GM18861 (cell line): ENCODE measurements at regions not wholly inside any gene's neighbourhood (a gene's known extent, or its start where the extent isn't known, plus 50 kb on each side); places are given as distances from the start of the nearest gene placed in this dataset.

Experiments
- ATAC-seq: cut with Tn5 transposase; IDR thresholded peaks from one replicate; pipeline ENCODE4 v1.9.1; 2021; ENCODE audit not compliant: unreplicated experiment

DNA sequence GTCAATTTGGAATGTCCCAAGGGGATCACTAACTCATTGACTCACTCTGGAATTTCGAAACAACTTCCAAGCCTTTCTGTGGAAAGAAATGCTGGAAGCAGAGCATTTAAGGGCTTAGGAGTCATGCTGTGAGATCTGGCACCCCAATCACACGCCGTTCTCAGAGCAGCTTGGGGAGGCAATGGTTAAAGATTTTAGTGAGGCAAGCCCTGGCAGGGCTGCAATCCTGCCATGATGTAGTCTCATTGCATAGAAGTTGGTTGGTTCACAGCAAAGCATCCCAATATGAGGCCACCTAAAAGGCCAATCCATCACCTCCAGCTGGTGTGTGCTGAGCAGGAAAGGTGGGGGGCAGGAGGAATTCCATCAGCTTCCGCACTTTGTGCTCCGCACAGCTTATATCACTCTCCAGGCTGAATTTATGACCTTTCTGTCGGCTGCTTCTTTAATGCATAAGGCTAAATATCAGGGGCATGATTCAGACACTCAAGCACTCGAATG, 1043.9 kb upstream of the POU3F3 start:
- ATAC-seq: no peak

DNA sequence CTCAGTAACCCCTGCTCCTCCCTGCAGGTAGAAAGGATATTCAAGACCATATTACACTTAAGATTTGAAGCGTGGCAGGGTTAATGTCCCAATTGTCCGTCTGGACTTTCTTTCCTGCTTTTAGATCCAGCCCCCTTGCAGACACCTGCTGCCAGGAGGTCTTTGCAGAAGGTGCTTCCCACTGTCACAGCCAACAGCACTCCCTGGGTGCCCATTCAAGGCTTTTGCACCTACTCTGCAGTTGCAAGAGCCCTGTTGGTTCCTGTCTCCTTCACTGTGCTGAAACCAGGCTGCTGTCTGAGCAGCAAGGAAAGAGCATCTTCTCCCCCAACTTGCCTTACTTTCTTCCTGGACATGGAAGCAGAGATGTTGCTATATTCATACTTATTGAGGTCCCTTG, 1043.0 kb upstream of the POU3F3 start:
- no peak for ATAC-seq

DNA sequence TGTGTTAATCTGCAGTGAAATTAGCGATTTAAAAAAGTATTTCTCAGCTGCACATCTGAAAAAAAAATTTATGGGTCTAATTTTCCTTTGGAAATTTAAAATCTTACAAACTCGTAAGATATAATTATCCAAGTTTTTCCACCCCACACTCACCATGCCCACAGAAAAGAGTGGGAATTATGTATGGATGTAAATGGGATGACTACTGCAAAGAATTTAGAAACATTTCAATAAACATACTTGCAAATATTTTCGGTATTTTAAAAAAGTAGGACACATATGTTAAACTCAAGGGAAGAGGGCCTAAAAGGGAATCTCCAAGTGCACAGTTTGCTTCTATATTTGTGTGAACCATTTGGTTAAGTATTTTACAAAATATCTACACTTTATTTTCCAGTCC, 1039.9 kb upstream of the POU3F3 start:
- ATAC-seq: no peak

DNA sequence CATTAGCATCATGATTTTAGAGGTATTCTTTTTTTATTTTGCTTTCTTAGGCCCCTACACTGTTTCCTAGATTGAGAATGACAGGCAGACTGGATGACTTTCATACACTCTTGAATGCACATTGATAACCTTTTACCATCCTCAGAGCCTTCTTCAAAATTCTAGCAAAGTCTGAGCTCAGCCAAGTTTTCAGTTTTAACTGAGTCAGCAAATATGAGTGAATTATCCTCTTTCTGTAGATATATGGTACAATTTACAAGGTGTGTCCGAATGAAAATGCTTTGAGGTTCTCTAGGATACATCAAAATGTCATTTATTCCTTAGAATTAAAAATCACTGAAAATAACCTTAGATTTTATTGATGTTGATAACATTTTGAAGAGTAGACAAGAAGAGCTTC, 1038.2 kb upstream of the POU3F3 start:
- no peak for ATAC-seq

DNA sequence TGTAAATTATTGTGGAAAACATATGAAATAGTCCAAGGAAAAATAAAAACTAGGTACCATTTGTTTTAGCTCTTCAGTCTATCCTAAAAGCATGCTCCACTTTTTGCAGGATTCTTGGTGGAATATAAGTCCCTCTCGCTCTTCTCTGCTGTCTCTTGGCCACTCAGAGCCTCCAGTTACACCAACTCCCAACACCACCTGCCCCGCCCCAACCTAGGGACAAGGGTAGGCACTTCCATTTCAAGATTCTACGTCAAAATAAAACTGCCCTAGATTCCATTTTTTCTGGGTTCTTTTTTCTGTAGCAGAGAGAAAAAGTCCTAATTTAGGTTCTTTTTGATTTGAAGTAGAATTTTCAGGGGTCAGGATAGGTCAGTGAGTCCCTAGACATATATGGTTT, 1036.2 kb upstream of the POU3F3 start:
- ATAC-seq: no peak

DNA sequence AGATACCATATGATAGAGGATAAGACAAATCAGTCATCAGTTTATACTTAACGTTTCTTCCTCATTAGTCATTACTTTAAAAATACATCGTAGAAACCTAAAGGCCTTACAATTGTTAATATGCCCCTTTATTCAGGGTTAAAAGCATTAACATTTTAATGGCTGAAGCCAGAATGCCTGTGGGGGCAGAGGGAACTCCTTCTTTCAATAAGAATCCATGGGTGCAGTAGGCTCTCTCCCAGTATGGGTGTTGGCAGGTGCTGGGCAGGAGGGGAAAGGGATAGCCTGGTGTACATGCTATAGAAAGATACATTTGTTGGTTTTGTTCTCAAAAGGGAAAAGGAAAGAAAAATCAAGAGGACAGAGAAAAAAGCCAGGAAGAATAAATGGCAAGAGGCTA, 1035.7 kb upstream of the POU3F3 start:
- ATAC-seq: no peak

DNA sequence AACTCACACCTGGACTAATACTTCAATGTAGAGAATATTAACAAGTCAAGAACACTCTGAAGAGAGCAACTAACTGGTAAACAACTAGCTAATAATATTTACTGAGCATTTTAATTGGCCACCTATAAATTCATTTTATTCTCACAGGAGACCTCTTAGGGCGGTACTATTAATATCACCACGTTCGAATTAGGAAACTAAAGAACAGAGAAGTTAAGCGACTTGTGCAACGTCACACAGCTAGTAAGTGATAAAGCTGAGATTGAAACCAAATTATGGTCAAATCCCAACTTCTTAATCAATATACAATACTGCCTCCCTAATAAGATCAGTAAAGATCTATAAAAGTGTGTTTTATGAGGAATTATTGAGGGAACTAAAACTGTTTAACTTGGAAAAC, 1034.3 kb upstream of the POU3F3 start:
- ATAC-seq: no peak

DNA sequence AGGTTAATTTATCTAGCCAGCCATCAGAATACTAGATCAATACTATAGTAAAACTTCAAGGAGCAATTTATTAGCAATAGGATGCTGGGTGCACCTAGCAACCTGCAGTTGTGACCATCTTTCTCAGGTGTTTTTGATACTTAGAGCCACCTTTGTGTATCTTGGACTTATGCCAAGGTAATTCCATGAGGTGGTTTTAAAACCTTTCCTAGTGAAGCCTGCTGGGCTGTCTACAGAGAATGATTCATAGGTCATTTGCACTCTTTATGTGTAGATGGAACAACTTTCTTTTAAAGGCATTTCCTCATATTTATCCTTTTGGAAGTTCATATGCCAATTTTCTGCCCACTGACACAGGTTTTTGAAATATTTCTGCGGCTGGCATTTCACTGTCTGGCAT, 1030.1 kb upstream of the POU3F3 start:
- no peak for ATAC-seq

DNA sequence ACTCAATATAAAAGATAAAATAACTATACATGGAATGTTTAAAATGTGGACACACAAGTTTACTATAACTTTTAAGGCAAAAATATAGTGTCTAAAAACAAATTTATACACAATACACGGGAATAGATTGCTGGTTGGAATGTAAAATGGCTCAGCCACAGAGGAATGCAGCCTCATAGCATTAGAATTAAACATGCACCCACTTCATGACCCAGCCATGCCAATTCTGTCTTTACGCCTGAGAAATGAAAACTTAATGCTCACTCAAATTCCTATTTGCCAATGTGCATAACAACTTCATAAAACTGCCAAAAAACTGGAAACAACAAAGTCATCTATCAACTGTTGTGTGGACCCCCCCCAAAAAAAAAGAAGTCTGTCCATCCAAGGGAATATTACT, 1006.6 kb upstream of the POU3F3 start:
- ATAC-seq: no peak

DNA sequence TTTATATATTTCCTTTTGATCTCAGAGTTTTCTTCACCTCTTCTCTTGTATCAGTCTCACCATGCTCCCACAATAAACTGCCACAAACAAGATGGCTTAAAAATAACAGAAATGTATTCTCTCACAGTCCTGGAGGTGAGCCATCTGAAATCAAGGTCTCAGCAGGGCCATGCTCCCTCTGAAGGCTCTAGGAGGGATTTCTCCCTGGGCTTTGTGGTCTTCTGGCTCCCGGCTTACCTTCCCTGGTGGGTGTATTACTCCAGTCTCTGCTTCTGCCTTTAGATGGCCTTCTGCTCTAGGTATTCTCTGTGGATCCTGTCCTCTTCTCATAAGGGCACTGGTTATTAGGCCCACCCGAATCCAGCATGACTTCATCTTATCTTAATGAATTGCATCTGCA, 994.7 kb upstream of the POU3F3 start:
- ATAC-seq: no peak

DNA sequence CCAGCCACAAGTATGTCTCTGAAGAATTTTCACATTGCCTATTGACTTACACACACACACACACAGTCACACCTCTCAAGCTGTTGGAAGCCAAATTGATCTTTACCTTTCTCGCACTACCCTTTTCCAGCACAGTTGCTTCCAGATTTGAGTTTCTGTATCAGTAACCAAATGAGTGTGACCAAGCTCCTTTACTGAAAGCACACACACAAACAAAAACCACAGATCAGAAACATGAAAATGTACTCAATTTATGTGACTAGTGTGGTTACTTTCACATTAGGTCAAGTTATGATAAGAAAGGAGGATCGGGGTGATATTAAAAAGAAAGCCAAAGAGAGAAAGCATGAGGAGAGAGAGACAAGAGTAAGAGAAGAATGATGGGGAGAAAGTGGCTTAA, 993.9 kb upstream of the POU3F3 start:
- ATAC-seq: no peak

DNA sequence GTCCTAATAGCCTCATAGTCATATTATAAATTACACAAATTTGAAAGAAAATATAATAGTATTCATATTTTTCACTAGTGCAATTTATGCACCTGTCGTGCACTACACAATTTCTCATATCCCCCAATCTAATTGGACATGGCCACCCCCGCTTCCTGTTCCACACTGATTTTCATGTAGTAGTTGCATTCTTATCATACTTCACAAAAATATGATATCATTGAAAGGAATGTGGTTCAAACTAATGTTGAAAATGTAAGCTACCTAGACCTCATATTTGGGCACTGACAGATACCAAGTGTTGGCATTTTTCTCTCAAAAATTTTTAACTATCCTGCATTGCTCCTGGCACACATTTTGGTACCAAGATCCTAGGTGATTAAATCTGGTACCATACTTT, 985.5 kb upstream of the POU3F3 start:
- no peak for ATAC-seq

DNA sequence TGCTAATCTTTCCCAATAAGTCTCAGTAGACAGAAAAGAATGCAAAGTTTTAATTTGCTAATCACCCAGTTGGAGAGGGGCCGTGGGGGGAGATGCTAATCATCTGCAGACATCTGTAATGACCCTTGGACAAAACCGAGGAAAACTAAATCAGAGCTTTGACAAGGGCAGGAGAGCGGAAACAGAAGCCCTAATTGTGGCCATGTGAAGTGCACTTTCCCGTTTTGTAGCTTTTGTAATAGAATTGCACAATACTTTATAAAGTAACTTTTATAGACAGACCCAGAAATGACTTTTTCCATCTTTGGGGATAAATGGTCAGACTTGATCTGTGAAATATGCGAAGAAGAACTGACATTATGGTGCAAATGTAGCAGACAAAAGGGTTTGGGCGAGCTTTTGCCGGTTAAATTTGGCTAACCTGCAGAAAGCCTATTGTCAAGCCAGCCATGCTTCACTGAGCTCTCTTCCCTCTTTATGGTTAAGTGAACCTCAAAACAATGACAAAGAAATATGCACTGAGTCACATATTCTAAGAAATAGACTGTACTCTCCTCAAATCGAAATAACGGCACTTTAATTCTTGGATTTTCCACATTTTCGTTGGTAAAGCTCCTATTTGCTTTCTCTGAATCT, 980.1 kb upstream of the POU3F3 start:
- no peak for ATAC-seq

DNA sequence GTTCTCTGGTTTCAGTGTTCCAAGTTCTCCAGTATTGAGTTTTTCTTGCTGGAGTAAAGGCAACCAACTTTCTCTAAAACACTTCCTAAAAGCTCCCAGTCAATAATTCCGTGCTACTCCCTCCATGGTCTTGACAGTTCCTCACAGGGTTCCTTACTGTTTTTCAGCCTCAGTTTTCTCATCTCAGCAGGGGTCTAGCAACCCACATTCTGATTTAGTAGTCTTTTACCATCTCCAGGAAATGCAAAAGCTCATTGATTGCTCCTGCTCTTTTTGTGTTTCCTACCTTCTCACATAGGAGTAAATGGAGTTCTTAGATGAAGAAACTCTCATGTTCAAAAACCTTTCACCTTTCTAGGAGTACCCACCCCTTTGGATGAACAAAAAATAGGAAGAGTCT, 978.8 kb upstream of the POU3F3 start:
- no peak for ATAC-seq

DNA sequence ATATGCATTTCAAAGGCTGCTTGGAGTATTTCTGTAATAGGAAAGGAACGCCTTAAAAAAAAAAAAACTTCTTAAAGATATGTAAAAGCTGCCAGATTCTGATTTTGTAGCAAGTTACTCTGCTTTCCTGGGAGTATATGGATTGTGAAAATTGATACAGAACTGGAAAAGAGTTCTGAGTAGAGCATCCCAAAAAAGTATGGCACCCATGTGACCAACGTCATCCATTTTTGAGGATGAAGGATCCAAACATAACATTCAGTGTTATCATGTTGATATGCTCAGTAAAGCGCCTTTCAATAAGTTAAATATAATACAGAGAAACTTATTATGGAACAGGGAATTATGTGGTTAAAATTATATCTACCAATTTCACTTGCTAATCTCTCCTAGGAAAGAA, 978.4 kb upstream of the POU3F3 start:
- ATAC-seq: no peak

DNA sequence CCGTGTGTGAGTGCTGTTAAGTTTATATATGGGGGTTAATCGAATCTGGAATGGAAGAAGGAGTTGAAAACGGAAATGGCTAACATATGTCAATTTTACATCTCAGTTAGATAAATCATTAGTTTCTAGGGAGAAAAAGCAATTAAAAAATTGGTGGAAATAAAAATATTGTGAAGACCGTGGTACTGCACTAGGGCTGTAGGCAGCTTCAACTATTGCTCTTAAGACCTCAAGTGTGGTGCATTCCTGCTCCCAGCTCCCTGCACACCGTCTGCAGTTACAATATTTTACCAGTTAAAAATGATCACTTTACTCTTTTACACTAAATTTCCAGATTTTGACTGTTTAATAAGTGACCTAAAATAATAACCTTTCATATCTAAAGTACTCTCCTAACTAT, 977.3 kb upstream of the POU3F3 start:
- ATAC-seq: no peak

DNA sequence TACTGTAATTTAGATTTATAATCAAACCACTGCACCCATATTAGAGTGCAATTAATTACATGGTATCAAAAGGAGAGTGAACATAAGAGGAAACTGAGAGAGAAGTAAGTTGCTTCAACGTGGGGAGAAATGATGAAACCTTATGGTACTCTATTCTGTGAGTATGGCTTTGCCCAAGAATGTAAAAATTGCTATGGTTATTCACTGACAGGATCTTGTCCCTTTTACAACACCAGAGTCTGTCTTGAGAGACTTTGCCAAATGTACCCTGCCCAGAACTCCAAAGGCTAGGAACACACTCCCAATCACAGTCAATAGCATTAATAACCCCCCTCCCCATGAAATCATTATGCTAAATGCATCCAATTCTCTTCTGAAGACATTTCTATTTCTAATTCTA, 974.8 kb upstream of the POU3F3 start:
- ATAC-seq: no peak

DNA sequence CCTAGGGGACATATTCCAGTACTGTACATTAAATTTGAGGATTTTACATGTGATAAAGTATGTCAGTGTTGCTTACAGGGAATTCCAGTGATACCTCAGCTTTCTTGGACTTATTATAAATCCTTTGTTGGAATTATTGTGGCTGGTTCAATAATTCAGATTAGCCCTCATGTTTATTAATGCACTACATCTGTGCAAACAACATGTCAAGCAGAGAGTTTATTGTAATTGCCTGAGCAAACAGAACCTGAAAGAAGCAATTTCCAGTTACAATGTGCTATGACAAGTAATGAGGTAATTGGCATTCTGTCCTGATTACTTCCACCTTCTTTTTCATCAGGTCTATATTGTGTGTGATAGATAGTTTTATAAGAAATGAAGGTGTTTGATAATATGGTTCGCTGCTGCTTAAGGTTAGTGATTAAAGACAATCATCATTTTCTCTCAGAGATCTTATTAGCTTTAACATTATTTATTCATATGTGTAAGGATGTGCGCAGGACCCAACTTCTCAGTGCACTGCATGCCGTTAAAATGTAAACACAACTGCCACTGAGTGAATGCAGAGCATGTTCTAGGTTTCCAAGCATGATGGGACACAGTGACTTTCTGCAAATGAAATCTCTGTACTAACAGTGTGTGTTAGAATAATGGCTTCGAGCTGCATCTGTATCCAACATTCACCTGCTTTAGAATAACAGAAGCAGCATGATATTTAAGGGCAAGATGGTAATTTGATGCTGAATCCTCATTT, 973.7 kb upstream of the POU3F3 start:
- ATAC-seq: no peak

DNA sequence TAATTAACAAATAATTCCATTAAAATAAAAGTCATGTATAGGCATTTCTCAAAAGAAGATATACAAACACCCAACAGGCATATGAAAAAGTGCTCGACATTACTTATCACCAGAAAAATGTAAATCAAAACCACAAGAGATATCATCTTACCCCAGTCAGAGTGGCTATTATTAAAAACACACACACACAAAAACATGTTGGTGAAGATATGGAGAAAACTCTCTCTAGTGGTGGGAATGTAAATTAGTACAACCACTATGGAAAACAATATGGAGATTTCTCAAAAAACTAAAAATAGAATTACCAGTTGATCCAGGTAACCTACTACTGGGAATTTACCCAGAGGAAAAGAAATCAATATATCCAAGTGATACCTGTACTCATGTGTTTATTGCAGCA, 966.3 kb upstream of the POU3F3 start:
- no peak for ATAC-seq

DNA sequence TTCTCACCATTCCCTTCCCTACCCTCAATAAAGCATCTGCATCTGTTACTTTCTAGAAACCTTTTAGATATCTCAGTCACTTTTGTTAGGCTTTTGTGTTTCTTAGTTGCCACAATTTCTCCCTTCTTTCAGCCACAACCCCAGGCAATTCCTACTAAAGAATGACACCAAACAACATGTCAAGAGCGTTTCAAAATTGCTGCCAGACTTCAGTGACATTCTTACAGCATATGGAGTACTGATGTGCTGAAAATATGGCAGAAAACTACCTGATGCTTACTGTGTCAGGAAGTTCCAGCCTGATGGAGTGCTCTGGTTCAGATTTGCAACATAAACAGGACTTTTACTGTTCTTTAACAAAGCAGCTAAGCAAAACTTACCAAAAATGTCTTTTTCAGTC, 957.7 kb upstream of the POU3F3 start:
- no peak for ATAC-seq

DNA sequence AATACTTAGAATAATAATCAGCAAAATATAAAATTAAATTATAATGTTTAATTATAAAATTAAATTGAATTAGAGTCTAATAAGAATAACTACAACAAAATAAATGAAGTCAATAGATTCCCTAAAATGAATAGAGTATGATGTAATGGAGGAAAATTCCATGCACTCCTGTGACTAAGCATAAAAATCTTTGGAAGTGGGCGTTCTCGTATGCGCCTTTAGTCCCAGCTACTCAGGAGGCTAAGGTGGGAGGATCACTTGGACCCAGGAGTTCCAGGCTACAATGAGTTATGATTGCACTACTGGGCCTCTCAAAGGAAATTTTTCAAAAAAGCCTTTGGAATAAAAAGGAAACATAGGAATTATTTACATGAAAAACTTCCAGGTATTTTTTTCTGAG, 955.4 kb upstream of the POU3F3 start:
- no peak for ATAC-seq

DNA sequence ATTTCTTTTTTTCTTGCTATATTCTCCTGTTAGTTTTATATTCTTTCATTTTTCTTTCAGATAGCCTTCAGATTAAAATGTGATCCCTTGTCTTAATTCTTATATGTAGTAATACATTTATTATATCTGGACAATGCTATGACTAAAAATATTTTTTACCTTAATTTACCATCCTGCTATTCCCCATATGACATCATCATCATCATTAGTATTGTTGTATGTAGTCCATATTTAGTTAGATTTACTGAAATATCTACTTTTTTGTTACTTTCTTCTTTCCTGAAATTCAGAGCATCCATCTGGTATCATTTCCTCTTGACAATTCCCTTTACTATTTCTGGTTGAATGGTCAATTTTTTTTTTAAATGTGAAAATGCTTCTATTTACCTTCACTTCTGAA, 951.6 kb upstream of the POU3F3 start:
- no peak for ATAC-seq

DNA sequence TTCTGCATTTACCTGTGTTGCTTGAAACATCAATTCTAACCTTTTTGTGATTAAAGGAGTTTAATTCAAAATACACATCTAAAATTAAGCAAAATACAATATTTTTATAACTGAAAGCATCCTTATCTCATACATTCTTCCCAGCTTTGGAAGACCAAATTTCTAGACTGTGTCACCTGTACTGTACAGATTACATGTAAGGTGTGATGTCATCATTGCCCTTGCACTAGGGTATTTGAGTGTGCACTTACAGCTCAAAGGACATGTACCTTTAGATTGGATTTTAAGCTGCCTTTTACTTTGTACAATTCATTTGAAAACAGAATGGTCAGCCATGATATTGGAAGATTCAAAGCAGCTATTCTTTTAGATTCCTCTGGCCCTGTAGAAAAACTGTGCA, 932.8 kb upstream of the POU3F3 start:
- no peak for ATAC-seq
